Brain microvascular endothelial cell (primary cell): ENCODE measurements at regions not wholly inside any gene's neighbourhood (a gene's known extent, or its start where the extent isn't known, plus 50 kb on each side); places are given as distances from the start of the nearest gene placed in this dataset.

ENCODE experiments used
- DNase-seq: peaks from one replicate; pipeline ENCODE4 v3.0.0-alpha.2; 2020
- H3K27ac ChIP-seq: fragments of 250-450 bp; sonication (Bioruptor Pico); 2 replicates; pipeline ENCODE4 v1.5.1; 2020; ENCODE audit warnings: mild to moderate bottlenecking, moderate library complexity
- H3K27me3 ChIP-seq: fragments of 250-450 bp; sonication (Bioruptor Pico); replicated peaks from 2 replicates; pipeline ENCODE4 v1.5.1; 2020; ENCODE audit warnings: mild to moderate bottlenecking
- H3K36me3 ChIP-seq: fragments of 250-450 bp; sonication (Bioruptor Pico); replicated peaks from 2 replicates; pipeline ENCODE4 v1.5.1; 2020; ENCODE audit warnings: mild to moderate bottlenecking
- H3K4me3 ChIP-seq: 2 replicates; pipeline ENCODE4 v1.5.1; 2011; ENCODE audit warnings: low read depth, mild to moderate bottlenecking, control low read depth, low read length, moderate library complexity
- in situ Hi-C: cut with HindIII; loops from 2 replicates; pipeline ENCODE4 v1.10.0; 2017; ENCODE audit warnings: low sequenced_read_pairs, low pct_ligation_motif_present
- TF ChIP-seq, protein P1 (sequence below): IDR thresholded peaks from 2 replicates; pipeline ENCODE4 v1.5.1; 2011; ENCODE audit warnings: low read depth, mild to moderate bottlenecking, moderate library complexity, low read length, control low read depth, inconsistent platforms; ENCODE audit errors: missing control alignments

GRCh38 chr3:124358156-124358555 is 366.2 kb upstream of the ROPN1 start:
- Histone ChIP-seq H3K4me3 (no peak overlapping the region), H3K27me3 (peaks cover 2% of the 10 kb centered on the region), H3K36me3 (no peaks in the 10 kb centered on the region), H3K27ac (no peak overlapping the region)
- no peak for DNase-seq
- in situ Hi-C loops = no loop called here
- TF ChIP-seq, protein P1, sequence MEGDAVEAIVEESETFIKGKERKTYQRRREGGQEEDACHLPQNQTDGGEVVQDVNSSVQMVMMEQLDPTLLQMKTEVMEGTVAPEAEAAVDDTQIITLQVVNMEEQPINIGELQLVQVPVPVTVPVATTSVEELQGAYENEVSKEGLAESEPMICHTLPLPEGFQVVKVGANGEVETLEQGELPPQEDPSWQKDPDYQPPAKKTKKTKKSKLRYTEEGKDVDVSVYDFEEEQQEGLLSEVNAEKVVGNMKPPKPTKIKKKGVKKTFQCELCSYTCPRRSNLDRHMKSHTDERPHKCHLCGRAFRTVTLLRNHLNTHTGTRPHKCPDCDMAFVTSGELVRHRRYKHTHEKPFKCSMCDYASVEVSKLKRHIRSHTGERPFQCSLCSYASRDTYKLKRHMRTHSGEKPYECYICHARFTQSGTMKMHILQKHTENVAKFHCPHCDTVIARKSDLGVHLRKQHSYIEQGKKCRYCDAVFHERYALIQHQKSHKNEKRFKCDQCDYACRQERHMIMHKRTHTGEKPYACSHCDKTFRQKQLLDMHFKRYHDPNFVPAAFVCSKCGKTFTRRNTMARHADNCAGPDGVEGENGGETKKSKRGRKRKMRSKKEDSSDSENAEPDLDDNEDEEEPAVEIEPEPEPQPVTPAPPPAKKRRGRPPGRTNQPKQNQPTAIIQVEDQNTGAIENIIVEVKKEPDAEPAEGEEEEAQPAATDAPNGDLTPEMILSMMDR = no peak

GRCh38 chr3:124360155-124360554 is 368.2 kb upstream of the ROPN1 start:
- TF ChIP-seq, protein P1 = no peak
- Histone ChIP-seq H3K36me3 (no peaks in the 10 kb centered on the region), H3K27me3 (no peaks in the 10 kb centered on the region), H3K27ac (no peak overlapping the region), H3K4me3 (no peak overlapping the region)
- DNase-seq = no peak
- in situ Hi-C loops = no loop called here

DNA sequence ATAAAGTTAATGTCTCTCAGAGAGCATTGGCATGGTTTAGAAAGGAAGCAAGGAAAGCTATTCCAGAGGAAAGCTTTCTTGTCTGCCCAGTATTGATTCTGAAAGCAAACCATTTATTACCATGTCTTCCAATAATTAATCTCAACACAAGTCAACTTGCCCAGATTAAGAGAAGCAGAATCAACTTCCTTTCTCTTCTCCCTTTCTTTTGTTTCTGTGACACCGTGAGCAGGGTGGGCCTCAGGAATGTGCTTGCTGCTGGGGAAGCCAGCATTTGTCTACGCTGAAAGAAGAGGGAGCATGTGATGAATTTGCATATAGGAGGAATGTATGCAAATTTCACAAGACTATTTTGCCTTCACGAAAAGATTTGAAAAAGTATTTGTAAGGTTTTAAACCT is 368.6 kb upstream of the ROPN1 start:
- Histone ChIP-seq H3K27me3 (no peaks in the 10 kb centered on the region), H3K4me3 (no peak overlapping the region), H3K27ac (no peak overlapping the region), H3K36me3 (no peaks in the 10 kb centered on the region)
- no peak for DNase-seq
- in situ Hi-C loops = no loop called here
- TF ChIP-seq, protein P1 = no peak

DNA sequence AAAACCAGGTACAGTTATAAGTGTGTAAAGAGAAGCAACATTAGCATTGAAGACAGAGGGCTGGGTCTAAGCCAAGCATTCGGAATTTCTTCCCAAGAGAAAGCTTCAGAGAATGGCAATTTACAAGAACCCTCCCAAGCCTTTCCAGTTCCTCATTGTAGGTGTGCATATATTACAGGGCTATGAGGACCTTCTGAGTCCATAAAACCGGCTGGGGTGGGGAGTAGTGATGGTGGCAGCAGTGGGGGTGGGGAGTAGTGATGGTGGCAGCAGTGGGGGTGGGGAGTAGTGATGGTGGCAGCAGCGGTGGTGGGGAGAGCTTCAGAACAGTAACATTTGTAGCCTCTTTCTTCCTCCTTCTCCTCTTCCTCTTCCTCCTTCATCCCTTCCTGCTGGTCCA is 368.7 kb upstream of the UMPS start:
- H3K27ac ChIP-seq = no peak overlapping the region
- in situ Hi-C loops = no loop called here
- H3K36me3 ChIP-seq = no peaks in the 10 kb centered on the region
- H3K4me3 ChIP-seq = no peak overlapping the region
- TF ChIP-seq, protein P1 = no peak
- no peaks in the 10 kb centered on the region for H3K27me3 ChIP-seq
- DNase-seq = no peak

- H3K36me3 ChIP-seq = no peaks in the 10 kb centered on the region
- no peak overlapping the region for H3K4me3 ChIP-seq
- no peaks in the 10 kb centered on the region for H3K27me3 ChIP-seq
- no peak for DNase-seq
- in situ Hi-C loops = no loop called here
- no peak overlapping the region for H3K27ac ChIP-seq
- TF ChIP-seq, protein P1 = no peak
Observed at GRCh38 chr3:124362455-124362854, 367.8 kb upstream of the UMPS start.

- Histone ChIP-seq H3K4me3 (no peak overlapping the region), H3K27ac (peak overlapping the region; percentile 32), H3K36me3 (no peaks in the 10 kb centered on the region), H3K27me3 (no peaks in the 10 kb centered on the region)
- in situ Hi-C loops = no loop called here
- TF ChIP-seq, protein P1 = no peak
- peak; percentile 53 for DNase-seq
Observed at GRCh38 chr3:124363476-124363875, 366.8 kb upstream of the UMPS start.
